CD4-positive, CD25-positive, alpha-beta regulatory T cell (primary cell): ENCODE measurements at regions not wholly inside any gene's neighbourhood (a gene's known extent, or its start where the extent isn't known, plus 50 kb on each side); places are given as distances from the start of the nearest gene placed in this dataset.

Source experiments
- ATAC-seq, 2 donors: fragments of 150-1000 bp; cut with Tn5 transposase; one replicate each; pipeline ENCODE4 v1.10.0; 2021; ENCODE audit warnings: low read depth in 2 of 2, moderate number of reproducible peaks in 2 of 2, moderate library complexity in 1 of 2
- DNase-seq, 3 donors: peaks; one replicate each; pipeline versions ENCODE4 v3.0.0 to v3.0.0-alpha.2; 2012 to 2022; ENCODE audit warnings: mixed read lengths in 1 of 3
- H3K27ac ChIP-seq: one replicate; pipeline ENCODE4 v1.7.0; 2013; ENCODE audit warnings: mild to moderate bottlenecking, low read length; ENCODE audit not compliant: insufficient read depth, poor library complexity, severe bottlenecking
- H3K27me3 ChIP-seq: one replicate; pipeline ENCODE4 v1.7.0; 2013; ENCODE audit warnings: low read length; ENCODE audit not compliant: control insufficient read depth, insufficient read depth
- H3K36me3 ChIP-seq: one replicate; pipeline ENCODE4 v1.7.0; 2013; ENCODE audit warnings: mild to moderate bottlenecking, low read length, moderate library complexity; ENCODE audit not compliant: control insufficient read depth, insufficient read depth
- H3K4me1 ChIP-seq: 2 replicates; pipeline ENCODE4 v1.7.0; 2013; ENCODE audit warnings: mild to moderate bottlenecking, low read length; ENCODE audit not compliant: insufficient read depth, control insufficient read depth, poor library complexity, severe bottlenecking
- H3K4me3 ChIP-seq: one replicate; pipeline ENCODE4 v1.7.0; 2013; ENCODE audit warnings: low read depth, mild to moderate bottlenecking, low read length, moderate library complexity
- H3K9me3 ChIP-seq, 2 experiments: 1 replicate in 1 of 2; 2 replicates in 1 of 2; pipeline ENCODE4 v1.7.0; 2013; ENCODE audit warnings: low read length in 2 of 2, mild to moderate bottlenecking in 1 of 2, moderate library complexity in 1 of 2; ENCODE audit not compliant: control insufficient read depth in 2 of 2
- H3K27ac Mint-ChIP-seq, 3 donors: one replicate each; pipeline ENCODE4 v1.8.0; 2020 to 2022; ENCODE audit warnings: mild to moderate bottlenecking in 3 of 3, mixed read lengths in 3 of 3, moderate library complexity in 2 of 3
- H3K27me3 Mint-ChIP-seq: one replicate; pipeline ENCODE4 v1.8.0; 2022; ENCODE audit warnings: mild to moderate bottlenecking, mixed read lengths
- H3K36me3 Mint-ChIP-seq: one replicate; pipeline ENCODE4 v1.8.0; 2020; ENCODE audit warnings: mixed read lengths
- H3K4me1 Mint-ChIP-seq, 4 donors: one replicate each; pipeline ENCODE4 v1.8.0; 2020 to 2022; ENCODE audit warnings: mixed read lengths in 4 of 4, mild to moderate bottlenecking in 1 of 4
- H3K4me3 Mint-ChIP-seq, 4 donors: one replicate each; pipeline ENCODE4 v1.8.0; 2020 to 2022; ENCODE audit warnings: mild to moderate bottlenecking in 4 of 4, mixed read lengths in 4 of 4, moderate library complexity in 3 of 4
- H3K9me3 Mint-ChIP-seq, 7 donors: one replicate each; pipeline ENCODE4 v1.8.0; 2020 to 2022; ENCODE audit warnings: mixed read lengths in 7 of 7, mild to moderate bottlenecking in 3 of 7, moderate library complexity in 2 of 7

GRCh38 chr3:14057701-14058100, 67.0 kb downstream of the CHCHD4 start:
- Mint-ChIP-seq H3K9me3 (peaks cover 2 to 22% (median 11%) of the 10 kb centered on the region in 7 donors), H3K27ac (no peak overlapping the region), H3K36me3 (no peaks in the 10 kb centered on the region), H3K27me3 (peaks cover 11% of the 10 kb centered on the region), H3K4me3 (no peak overlapping the region), H3K4me1 (no peaks in the 10 kb centered on the region)
- DNase-seq (no peak), ATAC-seq (no peak)
- no peaks in the 10 kb centered on the region for H3K36me3 ChIP-seq
- H3K4me3 ChIP-seq: no peak overlapping the region
- no peaks in the 10 kb centered on the region for H3K4me1 ChIP-seq
- no peaks in the 10 kb centered on the region for H3K27me3 ChIP-seq
- H3K9me3 ChIP-seq: peaks cover 0 to 6% of the 10 kb centered on the region in 2 experiments
- no peak overlapping the region for H3K27ac ChIP-seq

DNA sequence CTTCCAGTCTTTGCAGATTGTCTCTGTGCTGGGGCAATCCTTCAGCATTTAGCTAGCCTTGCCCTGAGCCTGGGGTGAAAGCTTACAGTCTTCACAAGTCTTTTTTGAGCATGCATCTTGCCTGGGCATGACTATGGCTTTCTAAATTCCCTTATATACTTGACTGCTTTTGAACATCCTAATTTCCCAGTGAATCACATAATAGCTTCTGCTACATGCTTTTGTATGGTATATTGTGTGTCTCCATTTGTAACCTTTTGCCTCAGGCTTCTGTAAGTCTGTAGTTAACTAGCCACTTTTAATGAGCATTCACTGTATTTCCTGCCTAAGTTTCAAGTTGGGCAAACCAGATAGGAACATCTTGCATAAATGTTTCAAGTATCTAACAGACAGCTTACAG, 76.8 kb downstream of the CHCHD4 start:
- Mint-ChIP-seq H3K27ac (no peak overlapping the region), H3K4me3 (no peak overlapping the region), H3K36me3 (no peaks in the 10 kb centered on the region), H3K9me3 (peaks cover 0 to 5% (median 0%) of the 10 kb centered on the region in 7 donors), H3K27me3 (peaks cover 54% of the 10 kb centered on the region), H3K4me1 (no peaks in the 10 kb centered on the region)
- no peaks in the 10 kb centered on the region for H3K4me1 ChIP-seq
- ATAC-seq (no peak), DNase-seq (no peak)
- H3K27me3 ChIP-seq: peaks cover 9% of the 10 kb centered on the region
- H3K9me3 ChIP-seq: no peaks in the 10 kb centered on the region
- H3K36me3 ChIP-seq: no peaks in the 10 kb centered on the region
- no peak overlapping the region for H3K27ac ChIP-seq
- no peak overlapping the region for H3K4me3 ChIP-seq

DNA sequence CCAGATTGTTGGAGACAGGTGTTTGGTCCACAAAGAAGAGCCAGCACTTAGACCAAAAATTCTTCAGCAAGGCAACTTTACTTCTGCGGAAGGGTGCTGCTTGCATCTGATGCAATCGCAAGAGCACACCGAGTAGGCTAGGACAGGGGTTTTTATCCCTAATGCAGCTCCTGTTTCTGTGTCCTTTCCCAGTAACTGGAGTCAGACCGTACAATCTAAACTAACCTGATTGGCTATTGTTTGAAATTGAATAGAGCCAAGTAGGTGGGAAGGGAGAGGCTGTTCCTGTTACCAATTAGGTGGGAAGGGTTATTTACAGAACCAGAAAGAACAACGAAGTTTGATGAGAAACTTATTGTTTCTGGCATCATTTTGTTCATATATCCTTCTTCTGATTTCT, 77.6 kb downstream of the CHCHD4 start:
- H3K27ac ChIP-seq: no peak overlapping the region
- H3K9me3 Mint-ChIP-seq: peaks cover 0 to 5% (median 0%) of the 10 kb centered on the region in 7 donors
- ATAC-seq: no peak
- H3K4me1 Mint-ChIP-seq: no peaks in the 10 kb centered on the region
- peaks cover 5% of the 10 kb centered on the region for H3K27me3 ChIP-seq
- no peaks in the 10 kb centered on the region for H3K36me3 ChIP-seq
- no peaks in the 10 kb centered on the region for H3K4me1 ChIP-seq
- H3K27ac Mint-ChIP-seq: no peak overlapping the region
- no peak overlapping the region for H3K4me3 Mint-ChIP-seq
- no peak for DNase-seq
- peaks cover 52% of the 10 kb centered on the region for H3K27me3 Mint-ChIP-seq
- H3K9me3 ChIP-seq: no peaks in the 10 kb centered on the region
- H3K36me3 Mint-ChIP-seq: no peaks in the 10 kb centered on the region
- H3K4me3 ChIP-seq: no peak overlapping the region

GRCh38 chr3:14042680-14043079, 82.0 kb downstream of the CHCHD4 start:
- no peaks in the 10 kb centered on the region for H3K9me3 ChIP-seq
- H3K36me3 Mint-ChIP-seq: no peaks in the 10 kb centered on the region
- H3K36me3 ChIP-seq: no peaks in the 10 kb centered on the region
- peaks cover 39% of the 10 kb centered on the region for H3K27me3 Mint-ChIP-seq
- H3K27ac ChIP-seq: no peak overlapping the region
- ATAC-seq: no peak
- H3K4me1 Mint-ChIP-seq: no peaks in the 10 kb centered on the region
- H3K4me1 ChIP-seq: no peaks in the 10 kb centered on the region
- no peak for DNase-seq
- H3K4me3 Mint-ChIP-seq: no peak overlapping the region
- no peak overlapping the region for H3K27ac Mint-ChIP-seq
- peaks cover 2% of the 10 kb centered on the region for H3K27me3 ChIP-seq
- H3K4me3 ChIP-seq: no peak overlapping the region
- peaks cover 0 to 6% (median 1%) of the 10 kb centered on the region in 7 donors for H3K9me3 Mint-ChIP-seq

DNA sequence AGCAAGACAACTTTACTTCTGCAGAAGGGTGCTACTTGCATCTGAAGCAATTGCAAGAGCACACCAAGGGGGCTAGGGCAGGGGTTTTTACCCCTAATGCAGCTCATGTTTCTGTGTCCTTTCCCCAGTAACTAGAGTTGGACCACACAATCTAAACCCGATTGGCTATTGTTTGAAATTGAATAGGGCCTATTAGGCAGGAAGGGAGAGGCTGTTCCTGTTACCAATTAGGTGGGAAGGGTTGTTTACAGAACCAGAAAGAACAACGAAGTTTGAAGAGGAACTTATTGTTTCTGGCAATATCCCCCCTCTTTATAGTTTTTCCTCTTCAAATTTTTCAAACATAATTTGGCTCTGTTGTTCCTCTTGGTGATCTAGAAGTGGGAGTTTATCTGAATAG, 85.5 kb downstream of the CHCHD4 start:
- H3K27me3 Mint-ChIP-seq: peaks cover 17% of the 10 kb centered on the region
- no peaks in the 10 kb centered on the region for H3K36me3 Mint-ChIP-seq
- Histone ChIP-seq H3K4me3 (no peak overlapping the region), H3K36me3 (no peaks in the 10 kb centered on the region), H3K27ac (no peak overlapping the region), H3K4me1 (no peaks in the 10 kb centered on the region), H3K27me3 (peaks cover 4% of the 10 kb centered on the region), H3K9me3 (no peaks in the 10 kb centered on the region)
- ATAC-seq: no peak
- no peak overlapping the region for H3K4me3 Mint-ChIP-seq
- DNase-seq: no peak
- no peak overlapping the region for H3K27ac Mint-ChIP-seq
- no peaks in the 10 kb centered on the region for H3K4me1 Mint-ChIP-seq
- H3K9me3 Mint-ChIP-seq: peaks cover 0 to 11% (median 1%) of the 10 kb centered on the region in 7 donors

GRCh38 chr3:14037211-14037610, 87.5 kb downstream of the CHCHD4 start:
- no peaks in the 10 kb centered on the region for H3K4me1 Mint-ChIP-seq
- peaks cover 2% of the 10 kb centered on the region for H3K27me3 ChIP-seq
- no peaks in the 10 kb centered on the region for H3K9me3 ChIP-seq
- peaks cover 10% of the 10 kb centered on the region for H3K27me3 Mint-ChIP-seq
- H3K9me3 Mint-ChIP-seq: peaks cover 0 to 11% (median 3%) of the 10 kb centered on the region in 7 donors
- H3K36me3 Mint-ChIP-seq: no peaks in the 10 kb centered on the region
- no peaks in the 10 kb centered on the region for H3K36me3 ChIP-seq
- H3K4me3 Mint-ChIP-seq: no peak overlapping the region
- H3K27ac Mint-ChIP-seq: no peak overlapping the region
- ATAC-seq (no peak), DNase-seq (no peak)
- H3K4me3 ChIP-seq: no peak overlapping the region
- no peaks in the 10 kb centered on the region for H3K4me1 ChIP-seq
- no peak overlapping the region for H3K27ac ChIP-seq

- DNase-seq: no peak
- Mint-ChIP-seq H3K4me1 (no peaks in the 10 kb centered on the region), H3K4me3 (no peak overlapping the region), H3K27me3 (peaks cover 9% of the 10 kb centered on the region), H3K36me3 (no peaks in the 10 kb centered on the region), H3K27ac (no peak overlapping the region), H3K9me3 (peaks cover 0 to 10% (median 0%) of the 10 kb centered on the region in 7 donors)
- Histone ChIP-seq H3K36me3 (no peaks in the 10 kb centered on the region), H3K27me3 (peaks cover 2% of the 10 kb centered on the region), H3K4me1 (no peaks in the 10 kb centered on the region), H3K9me3 (no peaks in the 10 kb centered on the region), H3K4me3 (no peak overlapping the region), H3K27ac (no peak overlapping the region)
- ATAC-seq: no peak
These were observed 91.6 kb downstream of the CHCHD4 start for GRCh38 chr3:14033023-14033422.

DNA sequence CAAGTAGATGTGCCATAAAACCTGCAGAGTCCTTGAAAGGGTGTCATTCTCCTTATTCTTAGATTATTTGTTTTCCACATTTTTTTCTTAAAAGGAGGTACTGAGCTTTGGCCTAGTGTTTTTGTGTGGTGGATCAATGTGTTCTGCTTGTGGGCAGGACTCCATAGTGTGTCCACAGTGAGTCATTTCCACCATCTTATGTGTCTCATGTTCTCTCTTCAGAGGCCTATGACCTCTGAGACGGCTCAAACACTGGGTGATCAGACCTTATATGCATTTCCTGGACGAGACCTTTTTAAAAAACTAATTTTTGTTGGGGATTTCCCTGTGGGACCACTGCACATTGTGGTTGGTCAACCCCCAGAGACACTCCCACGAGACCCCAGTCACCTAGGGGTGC, 93.4 kb downstream of the CHCHD4 start:
- H3K36me3 ChIP-seq: no peaks in the 10 kb centered on the region
- no peak overlapping the region for H3K27ac Mint-ChIP-seq
- no peaks in the 10 kb centered on the region for H3K36me3 Mint-ChIP-seq
- ATAC-seq (no peak), DNase-seq (no peak)
- no peak overlapping the region for H3K4me3 Mint-ChIP-seq
- H3K4me1 Mint-ChIP-seq: no peaks in the 10 kb centered on the region
- H3K4me1 ChIP-seq: no peaks in the 10 kb centered on the region
- H3K9me3 ChIP-seq: peaks cover 0 to under 1% of the 10 kb centered on the region in 2 experiments
- peaks cover 4% of the 10 kb centered on the region for H3K27me3 ChIP-seq
- peaks cover 9% of the 10 kb centered on the region for H3K27me3 Mint-ChIP-seq
- peaks cover 0 to 3% (median 1%) of the 10 kb centered on the region in 7 donors for H3K9me3 Mint-ChIP-seq
- no peak overlapping the region for H3K27ac ChIP-seq
- no peak overlapping the region for H3K4me3 ChIP-seq
